Cardiac fibroblast (primary cell): ENCODE measurements at regions not wholly inside any gene's neighbourhood (a gene's known extent, or its start where the extent isn't known, plus 50 kb on each side); places are given as distances from the start of the nearest gene placed in this dataset.

Experiments
- DNase-seq, 2 donors: peaks; one replicate each; pipeline versions ENCODE4 v3.0.0 to v3.0.0-alpha.2; 2010; ENCODE audit warnings: low read depth in 2 of 2
- H3K4me3 ChIP-seq, 2 donors: replicated peaks in 1 of 2; 1 replicate in 1 of 2; 2 replicates in 1 of 2; pipeline ENCODE4 v1.5.1; 2011; ENCODE audit warnings: low read depth in 2 of 2, low read length in 2 of 2, mild to moderate bottlenecking in 2 of 2, moderate library complexity in 1 of 2
- TF ChIP-seq, protein P1 (sequence below): IDR thresholded peaks from one replicate; pipeline ENCODE4 v1.5.1; 2011; ENCODE audit warnings: low read depth, mild to moderate bottlenecking, low read length, inconsistent platforms

- DNase-seq, result no peak
- no peak overlapping the region for H3K4me3 ChIP-seq
- TF ChIP-seq, protein P1, sequence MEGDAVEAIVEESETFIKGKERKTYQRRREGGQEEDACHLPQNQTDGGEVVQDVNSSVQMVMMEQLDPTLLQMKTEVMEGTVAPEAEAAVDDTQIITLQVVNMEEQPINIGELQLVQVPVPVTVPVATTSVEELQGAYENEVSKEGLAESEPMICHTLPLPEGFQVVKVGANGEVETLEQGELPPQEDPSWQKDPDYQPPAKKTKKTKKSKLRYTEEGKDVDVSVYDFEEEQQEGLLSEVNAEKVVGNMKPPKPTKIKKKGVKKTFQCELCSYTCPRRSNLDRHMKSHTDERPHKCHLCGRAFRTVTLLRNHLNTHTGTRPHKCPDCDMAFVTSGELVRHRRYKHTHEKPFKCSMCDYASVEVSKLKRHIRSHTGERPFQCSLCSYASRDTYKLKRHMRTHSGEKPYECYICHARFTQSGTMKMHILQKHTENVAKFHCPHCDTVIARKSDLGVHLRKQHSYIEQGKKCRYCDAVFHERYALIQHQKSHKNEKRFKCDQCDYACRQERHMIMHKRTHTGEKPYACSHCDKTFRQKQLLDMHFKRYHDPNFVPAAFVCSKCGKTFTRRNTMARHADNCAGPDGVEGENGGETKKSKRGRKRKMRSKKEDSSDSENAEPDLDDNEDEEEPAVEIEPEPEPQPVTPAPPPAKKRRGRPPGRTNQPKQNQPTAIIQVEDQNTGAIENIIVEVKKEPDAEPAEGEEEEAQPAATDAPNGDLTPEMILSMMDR, result no peak
Measured at GRCh38 chr19:30712431-30713337, 340.5 kb downstream of the ZNF536 start.

GRCh38 chr19:30711826-30712225 is 339.6 kb downstream of the ZNF536 start:
- TF ChIP-seq, protein P1, result no peak
- no peak overlapping the region for H3K4me3 ChIP-seq
- no peak for DNase-seq

DNA sequence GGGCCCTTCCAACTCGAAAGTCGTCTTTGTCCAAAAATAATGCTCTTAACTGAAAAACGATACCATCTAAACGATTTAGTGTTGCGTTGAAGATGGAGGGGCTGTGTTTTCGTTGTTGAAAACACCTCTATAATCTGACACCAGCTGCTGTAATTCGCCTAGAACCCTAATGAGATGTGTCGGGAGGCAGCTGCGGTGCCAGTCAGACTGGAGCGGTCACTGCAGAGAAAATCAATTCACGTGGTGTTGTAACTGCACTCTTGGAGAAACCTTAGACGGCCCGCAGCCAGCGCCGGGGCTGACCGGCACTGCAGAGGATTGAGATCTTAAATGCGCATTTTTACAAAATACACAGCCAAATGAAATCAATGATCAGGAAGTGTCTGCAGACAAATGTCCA is 339.1 kb downstream of the ZNF536 start:
- TF ChIP-seq, protein P1, result no peak
- H3K4me3 ChIP-seq, result no peak overlapping the region
- DNase-seq, result no peak

- TF ChIP-seq, protein P1, result no peak
- DNase-seq, result no peak
- H3K4me3 ChIP-seq, result no peak overlapping the region
Measured at GRCh38 chr19:30710721-30711120, 338.5 kb downstream of the ZNF536 start.

DNA sequence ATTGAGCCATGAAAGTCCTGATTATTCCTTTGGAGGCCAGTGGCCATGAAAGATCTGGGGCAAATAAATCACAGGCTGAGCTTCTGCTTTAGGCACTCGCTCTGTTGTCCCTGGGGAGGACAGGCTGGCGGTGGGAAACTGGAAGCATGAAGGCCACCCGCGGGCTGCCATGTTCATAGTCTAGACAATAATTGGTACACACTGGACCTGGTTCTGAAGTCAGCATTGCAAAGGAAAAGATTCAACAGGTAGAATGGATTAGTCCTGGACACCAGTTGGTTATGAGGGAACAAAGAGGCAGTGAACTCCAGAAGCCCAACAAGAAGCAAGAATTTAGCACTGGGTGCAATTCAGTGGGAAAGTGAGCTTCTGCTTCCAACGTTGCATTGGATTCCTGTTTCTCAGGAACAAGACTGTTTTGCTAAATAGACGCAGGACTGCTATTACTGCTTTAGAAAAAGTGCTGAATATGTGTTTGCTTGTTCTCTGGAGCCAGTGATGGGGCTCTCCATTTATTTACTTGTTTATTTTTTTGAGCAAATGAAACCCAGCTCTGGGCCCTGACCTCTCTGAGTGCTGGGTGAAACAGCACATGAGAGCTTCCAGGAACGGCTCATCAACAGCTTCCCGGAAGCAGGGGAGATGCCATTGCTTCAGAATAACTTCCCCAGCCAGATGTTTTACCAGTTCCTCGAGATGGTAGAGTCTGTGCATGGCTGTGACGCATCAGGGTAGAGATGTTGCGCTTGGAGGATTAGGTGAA is 336.4 kb downstream of the ZNF536 start:
- TF ChIP-seq, protein P1, result no peak
- DNase-seq, result no peak
- H3K4me3 ChIP-seq, result no peak overlapping the region

- no peak for DNase-seq
- TF ChIP-seq, protein P1, result no peak
- no peak overlapping the region for H3K4me3 ChIP-seq
Measured at GRCh38 chr19:30704771-30705330, 332.7 kb downstream of the ZNF536 start.
